Hematopoietic multipotent progenitor cell (in vitro differentiated cells): ENCODE measurements at regions not wholly inside any gene's neighbourhood (a gene's known extent, or its start where the extent isn't known, plus 50 kb on each side); places are given as distances from the start of the nearest gene placed in this dataset.
"Not testable (repeated sequence)": the region's sequence is repeated elsewhere in the genome, so short reads cannot be mapped to it uniquely, and the experiment has no call there.

ENCODE experiments used
- DNase-seq, 3 donors: peaks; one replicate each; pipeline ENCODE4 v3.0.0-alpha.2; 2011 to 2015; ENCODE audit warnings: low read depth in 2 of 3, low spot score in 2 of 3

DNA sequence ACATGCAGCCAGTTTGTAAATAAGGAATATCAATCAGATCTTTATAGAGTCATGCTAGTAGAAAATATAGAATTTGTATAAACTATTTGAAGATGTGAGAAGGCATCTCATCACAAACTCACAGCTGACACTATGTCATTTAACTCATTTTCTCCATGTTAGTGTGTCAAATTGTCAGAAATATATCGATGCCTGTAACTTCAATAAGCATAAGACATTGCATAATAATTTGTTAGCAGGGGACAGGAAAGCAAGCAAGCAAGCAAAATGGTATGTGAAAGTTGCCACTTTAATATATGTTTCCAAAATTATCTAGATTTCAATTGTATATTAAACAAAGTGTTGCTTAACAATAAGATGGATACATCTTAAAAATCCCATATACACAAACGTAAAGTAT is 571.0 kb downstream of the ARL4A start:
- DNase-seq: no peak

DNA sequence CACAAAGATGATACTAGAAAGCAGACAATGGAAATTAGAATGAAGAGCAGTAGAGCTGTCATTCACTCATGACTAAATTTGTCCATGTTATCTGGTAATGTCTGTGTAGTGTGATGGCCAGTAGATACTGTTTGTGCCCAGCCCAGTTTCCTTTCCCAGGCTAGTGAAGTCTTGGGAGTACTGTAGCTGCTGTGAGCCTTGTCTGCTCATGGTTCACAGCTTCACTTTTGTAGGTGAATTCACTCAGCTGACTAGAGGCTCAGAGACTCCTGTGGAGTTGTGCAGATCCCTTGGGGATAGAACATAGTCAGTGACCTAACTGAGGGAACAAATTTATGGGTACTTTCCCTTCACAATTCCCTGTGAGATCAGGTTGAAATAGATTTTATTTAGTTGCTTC is 572.5 kb downstream of the ARL4A start:
- DNase-seq: no peak

DNA sequence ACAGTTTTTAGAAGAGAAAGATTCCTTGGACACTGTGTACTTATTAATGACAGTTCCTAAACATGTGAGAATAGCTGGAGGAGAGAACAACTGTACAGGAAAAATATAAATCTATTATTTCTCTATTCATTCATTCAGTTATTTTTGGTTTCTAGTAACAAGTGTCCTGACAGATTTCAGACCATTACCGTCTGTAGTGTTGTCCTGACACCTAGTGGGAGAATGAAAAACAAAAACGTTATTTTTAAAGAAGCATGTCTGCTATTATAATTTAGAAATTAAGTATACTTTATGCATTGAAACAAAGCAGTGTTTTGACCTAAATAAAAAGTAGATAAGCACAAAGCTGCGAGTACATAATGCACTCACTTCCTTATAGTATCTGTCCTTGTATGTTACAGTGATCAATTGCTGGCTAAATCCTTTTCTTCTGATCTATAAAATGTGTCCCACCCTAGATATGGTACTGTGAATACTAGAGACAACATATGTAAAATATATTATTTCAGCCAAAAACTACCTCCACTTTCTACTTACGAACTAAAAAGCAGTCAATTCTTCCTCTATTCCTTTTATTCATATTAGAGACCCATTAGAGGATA is 575.6 kb downstream of the ARL4A start:
- peak; percentile 4 to 72 (median 30) for DNase-seq

DNA sequence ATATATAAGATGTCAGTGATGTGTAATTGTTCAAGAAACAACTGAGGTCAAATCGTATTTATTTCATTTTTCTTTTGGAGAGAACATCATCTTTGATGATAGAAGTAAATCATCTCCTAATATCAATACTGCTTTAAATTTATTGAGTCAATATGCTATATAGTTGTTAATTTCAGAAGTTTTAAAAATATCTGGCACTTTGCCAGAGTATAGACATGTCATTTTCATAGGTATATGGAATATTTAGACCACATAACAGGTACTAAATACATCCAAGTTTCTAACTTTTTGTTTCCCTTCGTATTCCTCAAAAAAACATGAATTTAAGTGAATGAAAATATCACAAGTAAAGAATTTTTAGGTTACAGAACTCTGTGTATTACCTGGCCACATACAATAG is 577.8 kb downstream of the ARL4A start:
- DNase-seq: no peak

DNA sequence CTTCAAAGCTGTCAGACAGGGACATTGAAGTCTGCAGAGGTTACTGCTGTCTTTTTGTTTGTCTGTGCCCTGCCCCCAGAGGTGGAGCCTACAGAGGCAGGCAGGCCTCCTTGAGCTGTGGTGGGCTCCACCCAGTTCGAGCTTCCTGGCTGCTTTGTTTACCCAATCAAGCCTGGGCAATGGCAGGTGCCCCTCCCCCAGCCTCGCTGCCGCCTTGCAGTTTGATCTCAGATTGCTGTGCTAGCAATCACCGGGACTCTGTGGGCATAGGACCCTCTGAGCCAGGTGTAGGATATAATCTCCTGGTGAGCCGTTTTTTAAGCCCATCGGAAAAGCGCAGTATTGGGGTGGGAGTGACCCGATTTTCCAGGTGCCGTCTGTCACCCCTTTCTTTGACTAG is 586.8 kb downstream of the ARL4A start:
- not testable (repeated sequence) for DNase-seq

DNA sequence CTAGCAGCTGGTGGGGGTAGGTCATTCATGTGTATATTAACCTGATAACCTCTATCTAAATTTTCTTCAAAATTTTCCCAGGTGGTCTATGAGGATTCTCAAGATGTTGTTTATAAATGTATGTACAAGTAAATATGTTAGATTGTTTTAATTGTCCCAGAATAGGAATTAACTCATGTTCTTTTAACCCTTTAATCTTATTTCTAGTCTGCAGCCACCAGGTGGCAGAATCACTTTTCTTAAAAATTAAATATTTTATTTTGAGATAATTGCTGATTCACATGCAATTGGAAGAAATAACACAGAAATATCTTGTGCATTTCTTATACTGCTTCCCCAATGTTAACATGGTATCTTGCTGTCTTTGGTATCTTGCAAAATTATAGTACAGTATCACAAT is 589.5 kb downstream of the ARL4A start:
- no peak for DNase-seq

DNA sequence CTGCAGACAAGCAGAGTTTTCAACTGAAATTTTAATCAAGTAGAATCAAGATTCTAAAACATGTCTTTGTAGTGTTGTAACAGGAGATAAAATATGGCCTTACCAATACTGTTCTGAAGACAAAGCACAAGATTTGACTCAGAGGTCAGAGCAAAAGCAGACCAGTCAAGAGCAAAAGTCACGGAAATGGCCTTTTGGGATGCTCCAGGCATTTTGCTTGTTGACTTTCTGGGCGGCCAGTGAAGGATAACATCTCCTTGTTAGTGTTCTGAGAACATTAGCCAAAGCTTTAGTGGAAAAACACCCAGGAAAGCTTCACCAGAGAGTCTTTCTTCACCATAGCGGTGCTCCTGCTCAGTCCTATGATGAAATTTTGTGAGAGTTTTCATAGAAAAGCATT is 590.6 kb downstream of the ARL4A start:
- no peak for DNase-seq

DNA sequence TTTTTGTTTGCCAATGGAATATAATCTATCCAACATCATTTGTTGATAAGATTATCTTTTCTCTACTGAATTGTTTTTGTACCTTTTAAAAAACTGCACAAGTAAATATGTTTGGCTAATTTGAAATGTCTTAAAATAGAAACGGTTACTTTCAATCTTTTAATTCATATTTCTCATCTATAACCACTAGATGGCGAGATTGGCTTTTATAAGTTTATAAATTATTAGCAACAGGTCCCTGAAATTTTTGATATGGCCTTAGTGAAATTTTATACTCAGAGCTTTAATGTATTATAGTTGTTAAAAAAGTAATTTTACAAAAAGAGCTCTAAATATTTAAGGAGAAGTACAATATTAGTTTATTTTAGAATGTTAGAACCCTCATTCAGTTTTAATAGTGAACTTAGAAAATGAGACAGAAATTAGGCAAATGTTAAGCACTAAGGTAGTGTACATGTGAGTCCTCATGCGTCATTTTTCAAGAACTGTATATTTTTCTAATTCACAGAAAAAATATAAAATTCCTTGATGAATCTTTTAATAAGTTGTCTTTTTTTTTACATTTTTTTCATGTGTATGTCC is 592.5 kb downstream of the ARL4A start:
- peak in 2 of 3 donors; percentile 13 to 66 for DNase-seq

DNA sequence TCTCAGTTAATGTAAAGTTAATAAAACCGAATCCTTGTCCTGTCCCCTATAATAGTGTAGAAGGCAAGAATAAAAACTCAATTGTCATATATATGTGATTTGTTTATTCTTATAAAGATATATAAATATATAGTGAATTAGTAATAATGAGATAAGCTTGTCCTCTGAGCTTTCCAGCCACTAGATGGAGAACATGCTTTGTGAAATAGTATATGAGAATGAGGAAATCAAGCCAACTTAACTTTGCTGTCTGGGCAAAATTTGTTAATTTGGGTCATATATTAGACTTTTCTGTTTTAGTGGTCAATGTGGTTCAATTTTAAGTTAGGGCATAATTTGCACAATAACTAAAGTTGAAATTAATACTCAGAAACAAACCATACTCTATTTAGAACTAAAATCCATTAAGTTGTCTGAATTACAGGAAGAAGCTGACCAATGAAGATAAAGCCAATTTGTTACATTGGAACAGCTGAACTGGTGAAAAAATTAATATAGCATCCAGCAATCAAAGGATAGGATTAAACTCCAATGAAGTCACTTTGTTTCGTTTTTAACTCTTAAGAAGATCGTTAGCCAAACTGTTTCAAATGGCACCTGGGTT is 595.0 kb downstream of the ARL4A start:
- peak in 2 of 3 donors; percentile 12 to 44 for DNase-seq

DNA sequence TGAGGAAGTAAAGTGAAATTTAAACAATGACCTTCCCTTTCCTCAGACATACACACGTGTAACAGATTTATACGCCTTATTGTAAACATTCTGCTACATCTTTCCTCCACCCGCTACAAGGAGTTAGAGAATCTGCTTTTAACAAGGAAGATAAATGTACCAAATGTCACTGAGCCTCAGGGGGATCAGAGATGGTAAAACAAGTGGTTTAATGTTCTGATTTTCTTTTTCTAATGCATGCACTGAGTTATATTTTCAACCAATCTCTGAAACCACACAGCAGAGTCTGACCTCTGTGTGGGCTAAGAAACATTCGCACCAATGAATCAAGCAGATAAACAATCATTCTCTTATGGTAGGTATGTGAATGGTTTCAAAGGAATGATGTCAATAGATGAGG is 599.5 kb downstream of the ARL4A start:
- DNase-seq: no peak

DNA sequence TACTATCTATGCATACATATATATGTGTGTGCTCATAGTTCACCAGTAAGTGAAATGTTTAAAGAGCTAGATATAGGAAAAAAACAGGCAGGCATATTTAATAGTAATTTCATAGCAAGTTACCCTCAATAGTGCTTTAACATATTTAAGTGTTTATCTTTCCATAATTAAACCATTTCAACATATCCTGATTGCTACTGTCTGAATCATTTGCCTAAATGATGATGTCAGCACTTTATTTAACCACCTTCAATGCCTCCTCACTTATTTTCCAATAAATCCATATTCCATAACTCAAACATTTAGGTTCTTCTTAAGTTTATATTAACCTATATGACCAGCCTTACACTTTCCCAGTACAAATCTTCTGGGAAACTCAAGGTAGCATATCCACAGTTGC is 601.1 kb downstream of the ARL4A start:
- DNase-seq: no peak

DNA sequence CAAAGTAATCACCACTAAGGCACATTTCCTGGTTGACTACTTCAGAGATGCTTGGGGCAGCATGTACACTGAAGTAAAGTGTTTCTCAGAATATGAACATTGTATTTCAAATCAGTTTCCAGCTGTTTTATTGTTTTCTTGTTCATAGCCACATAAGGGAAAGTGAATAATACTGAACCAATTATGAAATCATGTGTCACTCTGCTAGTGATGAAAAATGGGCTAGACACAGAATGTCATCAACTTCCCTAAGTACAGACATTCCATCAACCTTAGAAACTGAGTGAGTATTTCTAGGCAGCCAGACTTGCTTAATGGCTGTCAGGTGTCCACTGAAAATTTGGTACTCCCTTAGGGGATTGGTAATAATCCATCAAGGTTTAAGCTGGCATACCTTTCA is 603.5 kb downstream of the ARL4A start:
- DNase-seq: no peak

DNA sequence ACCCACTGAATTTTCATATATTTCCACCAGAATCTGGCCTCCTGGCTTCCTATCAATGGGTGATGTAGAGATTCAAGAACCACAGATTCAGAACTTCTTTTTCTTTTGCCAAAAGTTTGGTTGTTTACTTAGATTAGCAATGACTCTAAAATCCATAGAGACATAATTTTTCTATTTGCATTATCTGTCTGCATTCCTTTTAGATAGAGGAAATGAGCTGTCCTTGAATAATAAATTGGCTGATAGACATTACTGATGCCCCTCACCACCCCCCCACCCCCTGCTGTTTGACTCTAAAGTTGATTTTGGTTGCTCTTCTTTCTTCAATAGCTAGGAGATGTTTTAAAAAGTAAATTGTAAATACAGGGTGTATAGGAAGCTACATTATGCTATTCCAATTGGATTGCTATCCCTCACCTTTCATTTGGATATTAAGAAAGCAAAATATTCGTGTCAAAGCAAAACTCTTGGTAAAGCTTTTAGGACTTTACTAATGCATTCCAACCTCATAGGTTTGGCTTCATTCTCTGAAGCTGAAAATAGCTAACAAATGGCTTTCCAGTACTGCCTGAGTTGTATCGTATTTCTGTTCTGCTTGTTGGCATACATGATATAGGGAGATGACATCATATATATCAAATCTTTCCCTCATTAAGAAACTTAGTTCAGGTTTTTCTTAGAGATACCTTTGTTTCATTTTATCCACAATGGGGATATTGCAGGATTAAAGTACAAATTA is 606.0 kb downstream of the ARL4A start:
- DNase-seq: no peak

DNA sequence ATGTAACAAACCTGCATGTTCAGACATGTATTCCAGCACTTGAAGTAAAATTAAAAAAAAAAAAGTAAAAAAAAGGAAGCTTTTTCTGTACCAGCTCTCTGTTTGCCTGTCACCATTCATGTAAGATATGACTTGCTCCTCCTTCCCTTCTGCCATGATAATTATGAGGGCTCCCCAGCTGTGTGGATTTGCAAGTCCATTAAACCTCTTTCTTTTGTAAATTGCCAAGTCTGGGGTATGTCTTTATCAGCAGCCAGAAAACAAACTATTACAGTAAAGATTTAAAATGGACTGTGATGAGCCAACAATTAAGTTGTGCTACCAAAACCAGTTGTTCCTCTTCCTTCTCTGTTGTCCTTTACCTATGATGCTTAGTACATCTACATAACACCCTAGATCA is 619.6 kb downstream of the ARL4A start:
- no peak for DNase-seq

DNA sequence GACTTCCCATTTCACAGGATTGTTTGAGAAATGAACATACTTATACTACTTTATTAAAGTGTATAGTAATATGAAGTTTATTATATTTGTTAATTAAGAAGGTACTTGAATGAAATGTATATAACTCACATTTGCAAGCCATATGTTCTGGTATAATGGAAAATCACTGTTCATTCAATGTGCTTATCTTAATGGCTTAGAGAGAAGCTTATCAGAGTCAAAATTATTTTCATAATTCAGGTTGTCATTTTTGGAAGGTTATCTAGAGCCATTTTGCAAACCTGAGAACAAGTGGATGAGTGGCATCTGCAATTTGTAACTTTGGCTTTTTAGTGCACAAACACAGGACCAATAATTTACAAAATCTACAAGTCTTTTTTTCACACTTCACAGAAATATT is 621.0 kb downstream of the ARL4A start:
- no peak for DNase-seq

DNA sequence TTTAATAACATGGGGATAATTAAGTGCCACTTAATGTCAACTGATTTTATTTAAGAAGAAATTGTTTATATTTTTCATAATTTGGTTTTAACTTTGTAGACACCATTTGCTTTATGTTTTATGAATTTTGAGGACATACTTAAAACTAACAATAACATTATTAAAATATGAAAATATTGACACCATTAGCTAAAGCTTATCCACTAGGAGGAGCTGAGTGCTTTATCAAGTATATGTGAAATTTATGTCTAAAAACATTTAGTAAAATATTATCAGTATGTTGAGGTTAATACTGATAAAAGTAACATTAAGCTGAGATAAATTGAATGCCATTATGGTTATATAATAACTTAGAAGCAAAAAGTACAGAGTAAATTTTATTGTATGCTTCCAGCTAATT is 622.1 kb downstream of the ARL4A start:
- DNase-seq: no peak

DNA sequence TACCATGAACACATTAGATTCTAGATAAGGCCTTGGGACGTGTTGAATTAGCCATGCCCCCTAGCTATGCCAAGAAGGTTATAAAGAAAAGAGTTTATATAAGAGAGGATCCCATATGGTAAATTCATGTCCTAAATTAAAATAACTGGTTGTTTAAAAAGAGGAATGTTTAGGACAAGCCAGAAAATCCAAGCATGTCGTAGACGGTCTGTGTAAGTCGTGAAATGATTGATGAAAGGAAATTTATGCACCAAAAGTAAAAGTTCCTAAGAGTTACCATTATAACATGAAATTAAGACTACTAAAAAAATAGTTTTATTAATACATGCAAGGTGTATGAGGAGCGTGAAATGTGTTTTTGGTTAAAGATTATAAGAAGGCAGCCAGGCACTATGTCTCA is 624.9 kb downstream of the ARL4A start:
- DNase-seq: no peak

DNA sequence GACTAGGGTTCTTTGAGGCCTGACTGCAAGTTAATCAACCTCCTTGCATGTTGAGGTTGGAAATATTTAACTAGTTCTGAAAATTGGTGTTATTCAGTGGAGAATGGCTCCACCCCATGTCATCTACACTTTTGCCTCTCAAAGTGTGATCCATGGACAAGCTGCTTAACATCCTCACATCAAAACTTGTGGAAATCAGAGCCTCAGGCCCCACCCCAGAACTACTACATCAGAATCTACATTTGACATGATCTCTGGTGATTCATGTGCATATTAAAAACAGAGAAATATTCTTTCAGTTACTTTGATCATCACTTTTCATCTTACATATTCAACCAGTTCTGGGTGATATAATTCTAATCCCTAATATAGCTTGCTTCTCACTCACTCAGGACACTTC is 632.9 kb downstream of the ARL4A start:
- DNase-seq: no peak

DNA sequence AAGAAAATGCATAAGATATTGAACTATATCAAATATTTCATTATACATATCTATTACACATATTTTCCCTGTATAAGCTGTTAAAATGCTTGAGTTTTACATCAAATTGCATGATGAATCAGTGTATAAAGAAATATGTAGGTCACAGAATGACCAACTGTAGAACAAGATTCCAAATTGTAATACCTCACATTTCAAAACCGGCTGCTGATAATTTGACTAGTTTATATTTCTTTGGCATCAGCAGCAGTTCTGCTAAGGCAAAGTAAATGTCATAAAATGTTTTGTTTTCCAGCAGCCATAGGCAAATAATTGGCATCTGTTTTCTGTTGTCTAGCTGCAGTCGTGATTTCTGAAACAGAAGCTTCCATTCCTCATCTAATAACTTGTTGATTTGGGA is 633.9 kb downstream of the ARL4A start:
- no peak for DNase-seq

DNA sequence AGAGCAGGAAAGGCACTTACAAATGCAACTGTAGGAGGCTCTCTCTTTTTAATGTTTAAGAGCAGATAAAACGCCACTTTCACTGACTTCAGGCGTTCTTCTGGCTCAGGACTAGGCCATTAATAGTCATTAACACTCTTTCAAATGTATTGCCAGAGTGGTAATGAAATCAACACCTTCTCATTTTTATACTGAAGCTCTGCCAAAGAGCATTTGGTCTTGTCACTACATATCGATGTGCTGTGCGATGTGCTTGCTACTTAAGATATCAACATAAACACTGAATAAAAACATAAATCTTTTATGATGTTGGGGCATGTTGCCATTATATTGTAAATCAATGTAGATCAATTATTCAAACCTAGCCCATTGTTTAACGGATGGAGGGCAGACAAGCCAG is 634.7 kb downstream of the ARL4A start:
- no peak for DNase-seq

DNA sequence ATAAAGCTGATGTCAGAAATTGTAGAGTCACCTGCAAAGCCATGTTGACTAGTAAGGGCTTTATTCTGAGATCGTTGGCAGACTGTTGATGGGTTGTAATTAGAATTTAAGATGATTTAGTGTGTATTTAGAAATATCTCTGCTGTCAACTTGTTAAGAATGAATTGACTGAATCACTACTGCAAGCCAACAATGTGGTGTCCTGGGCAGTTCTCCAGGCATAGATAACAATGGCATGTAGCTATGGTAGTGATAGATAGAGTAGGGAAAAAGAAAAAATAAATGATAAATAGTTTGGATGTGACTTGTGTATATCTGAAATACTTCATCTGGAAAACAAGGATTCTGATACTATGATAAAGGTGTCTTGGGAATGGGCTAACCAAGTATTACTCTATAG is 640.2 kb downstream of the ARL4A start:
- DNase-seq: no peak

DNA sequence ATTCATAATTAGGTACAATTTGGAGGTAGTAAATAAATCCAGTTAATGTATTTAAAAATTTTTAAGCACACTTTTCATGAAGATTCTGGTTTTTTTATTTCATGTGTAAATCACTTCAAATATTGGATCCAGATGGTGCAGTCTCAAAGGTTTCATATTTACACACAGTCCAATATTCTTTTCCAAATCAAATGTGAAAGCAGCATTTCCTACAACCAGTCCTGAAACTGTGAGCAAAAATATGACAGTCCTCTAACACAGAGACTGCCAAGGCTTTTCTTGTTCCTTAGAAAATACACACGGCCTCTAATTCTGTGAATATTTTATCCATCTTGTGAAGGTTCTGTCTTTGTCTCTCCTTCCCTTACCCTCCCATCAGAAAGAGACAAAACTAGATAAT is 645.9 kb downstream of the ARL4A start:
- no peak for DNase-seq
